HG03139 (cell line): ENCODE measurements at regions not wholly inside any gene's neighbourhood (a gene's known extent, or its start where the extent isn't known, plus 50 kb on each side); places are given as distances from the start of the nearest gene placed in this dataset.

Experiments used
- ATAC-seq: cut with Tn5 transposase; IDR thresholded peaks from one replicate; pipeline ENCODE4 v1.9.1; 2021; ENCODE audit not compliant: unreplicated experiment

GRCh38 chr18:5646739-5647138 is 102.9 kb upstream of the EPB41L3 start:
- ATAC-seq, result no peak

GRCh38 chr18:5643288-5643687 is 99.5 kb upstream of the EPB41L3 start:
- no peak for ATAC-seq

- ATAC-seq, result no peak
These were observed 97.1 kb upstream of the EPB41L3 start for GRCh38 chr18:5640939-5641338.

- no peak for ATAC-seq
These were observed 95.3 kb upstream of the EPB41L3 start for GRCh38 chr18:5639131-5639530.

GRCh38 chr18:5632041-5632440 is 88.2 kb upstream of the EPB41L3 start:
- ATAC-seq, result no peak

- ATAC-seq, result no peak
These were observed 87.2 kb upstream of the EPB41L3 start for GRCh38 chr18:5630900-5631413.

- ATAC-seq, result peak; percentile 57
These were observed 86.5 kb upstream of the EPB41L3 start for GRCh38 chr18:5630057-5630899.

GRCh38 chr18:5628512-5629255 is 84.9 kb upstream of the EPB41L3 start:
- no peak for ATAC-seq

GRCh38 chr18:5627776-5628511 is 84.1 kb upstream of the EPB41L3 start:
- ATAC-seq, result no peak

GRCh38 chr18:5626130-5626880 is 82.5 kb upstream of the EPB41L3 start:
- no peak for ATAC-seq

- ATAC-seq, result no peak
These were observed 81.3 kb upstream of the EPB41L3 start for GRCh38 chr18:5625076-5625475.

GRCh38 chr18:5622905-5623304 is 79.1 kb upstream of the EPB41L3 start:
- no peak for ATAC-seq

GRCh38 chr18:5620289-5620688 is 76.5 kb upstream of the EPB41L3 start:
- no peak for ATAC-seq

- no peak for ATAC-seq
These were observed 75.6 kb upstream of the EPB41L3 start for GRCh38 chr18:5619376-5619775.

GRCh38 chr18:5618047-5618688 is 74.4 kb upstream of the EPB41L3 start:
- ATAC-seq, result no peak

GRCh38 chr18:5611221-5611620 is 67.4 kb upstream of the EPB41L3 start:
- ATAC-seq, result no peak

- ATAC-seq, result no peak
These were observed 65.0 kb upstream of the EPB41L3 start for GRCh38 chr18:5608846-5609245.

GRCh38 chr18:5606951-5607350 is 63.2 kb upstream of the EPB41L3 start:
- ATAC-seq, result no peak

- ATAC-seq, result no peak
These were observed 61.0 kb upstream of the EPB41L3 start for GRCh38 chr18:5604778-5605177.

GRCh38 chr18:5603153-5603552 is 59.4 kb upstream of the EPB41L3 start:
- no peak for ATAC-seq
